Fibroblast of skin of left quadriceps (primary cell): ENCODE measurements at regions not wholly inside any gene's neighbourhood (a gene's known extent, or its start where the extent isn't known, plus 50 kb on each side); places are given as distances from the start of the nearest gene placed in this dataset.
"Not testable (repeated sequence)": the region's sequence is repeated elsewhere in the genome, so short reads cannot be mapped to it uniquely, and the experiment has no call there.

Source experiments
- DNase-seq, 2 experiments: peaks; one replicate each; pipeline ENCODE4 v3.0.0-alpha.2; 2013; ENCODE audit warnings: low read depth in 2 of 2

GRCh38 chr4:59698041-59698440 lies 1502.1 kb upstream of the ADGRL3 start:
- DNase-seq: no peak

GRCh38 chr4:59700651-59701050 lies 1499.5 kb upstream of the ADGRL3 start:
- DNase-seq: no peak

- no peak for DNase-seq
Observed at GRCh38 chr4:59704616-59705015, 1495.5 kb upstream of the ADGRL3 start.

GRCh38 chr4:59712470-59712869 lies 1487.7 kb upstream of the ADGRL3 start:
- no peak for DNase-seq

- not testable (repeated sequence) for DNase-seq
Observed at GRCh38 chr4:59724286-59724685, 1475.8 kb upstream of the ADGRL3 start.

- DNase-seq: no peak
Observed at GRCh38 chr4:59727745-59728144, 1472.4 kb upstream of the ADGRL3 start.

GRCh38 chr4:59728496-59728895 lies 1471.6 kb upstream of the ADGRL3 start:
- no peak for DNase-seq

GRCh38 chr4:59729321-59729720 lies 1470.8 kb upstream of the ADGRL3 start:
- DNase-seq: no peak

- no peak for DNase-seq
Observed at GRCh38 chr4:59748433-59748832, 1451.7 kb upstream of the ADGRL3 start.

- DNase-seq: no peak
Observed at GRCh38 chr4:59759082-59759825, 1440.9 kb upstream of the ADGRL3 start.

GRCh38 chr4:59762344-59762743 lies 1437.8 kb upstream of the ADGRL3 start:
- DNase-seq: no peak

GRCh38 chr4:59770601-59771264 lies 1429.4 kb upstream of the ADGRL3 start:
- no peak for DNase-seq

GRCh38 chr4:59772641-59773139 lies 1427.4 kb upstream of the ADGRL3 start:
- DNase-seq: no peak

- not testable (repeated sequence) for DNase-seq
Observed at GRCh38 chr4:59780271-59780670, 1419.9 kb upstream of the ADGRL3 start.

GRCh38 chr4:59805176-59805575 lies 1395.0 kb upstream of the ADGRL3 start:
- DNase-seq: no peak

GRCh38 chr4:59814402-59815010 lies 1385.6 kb upstream of the ADGRL3 start:
- no peak for DNase-seq

- DNase-seq: no peak
Observed at GRCh38 chr4:59818656-59819055, 1381.5 kb upstream of the ADGRL3 start.

GRCh38 chr4:59823311-59823710 lies 1376.8 kb upstream of the ADGRL3 start:
- DNase-seq: no peak

- no peak for DNase-seq
Observed at GRCh38 chr4:59825104-59825503, 1375.0 kb upstream of the ADGRL3 start.

GRCh38 chr4:59831746-59832145 lies 1368.4 kb upstream of the ADGRL3 start:
- no peak for DNase-seq

GRCh38 chr4:59834943-59835342 lies 1365.2 kb upstream of the ADGRL3 start:
- no peak for DNase-seq

- DNase-seq: no peak
Observed at GRCh38 chr4:59837751-59838150, 1362.4 kb upstream of the ADGRL3 start.

GRCh38 chr4:59838236-59838635 lies 1361.9 kb upstream of the ADGRL3 start:
- no peak for DNase-seq
